Middle frontal gyrus (tissue), 1 donor: ENCODE measurements at regions not wholly inside any gene's neighbourhood (a gene's known extent, or its start where the extent isn't known, plus 50 kb on each side); places are given as distances from the start of the nearest gene placed in this dataset.

ENCODE experiments used
- DNase-seq: peaks from one replicate; pipeline ENCODE4 v3.0.0-alpha.2; 2015; ENCODE audit warnings: low spot score; ENCODE audit errors: extremely low spot score

GRCh38 chr20:57076951-57077350 is 189.5 kb downstream of the BMP7 start:
- DNase-seq: no peak

GRCh38 chr20:57078116-57078515 is 188.3 kb downstream of the BMP7 start:
- no peak for DNase-seq

- no peak for DNase-seq
Measured at GRCh38 chr20:57079031-57080005, 187.1 kb downstream of the BMP7 start.

- DNase-seq: no peak
Measured at GRCh38 chr20:57080796-57081195, 185.6 kb downstream of the BMP7 start.

- DNase-seq: no peak
Measured at GRCh38 chr20:57082357-57082945, 184.0 kb downstream of the BMP7 start.

GRCh38 chr20:57083072-57083471 is 183.4 kb downstream of the BMP7 start:
- no peak for DNase-seq

DNA sequence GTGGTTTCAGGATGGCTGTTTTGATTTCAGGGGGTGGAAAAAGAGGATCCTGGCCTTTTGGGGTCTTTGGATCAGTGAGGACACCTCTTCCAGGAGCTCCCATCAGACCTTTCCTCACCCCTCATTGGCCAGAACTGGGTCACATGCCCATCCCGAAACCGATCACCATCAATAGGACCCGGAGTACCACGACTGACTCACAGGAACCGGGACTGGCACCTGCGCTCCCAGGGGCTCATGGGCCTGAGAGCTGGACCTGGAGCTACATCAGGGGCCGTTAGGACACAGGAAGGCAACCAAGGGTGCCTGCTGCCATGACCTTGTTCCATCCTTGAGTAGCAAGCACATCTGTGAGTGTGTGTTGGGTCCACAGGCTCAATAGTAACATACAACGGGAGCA is 180.4 kb downstream of the BMP7 start:
- DNase-seq: no peak

GRCh38 chr20:57087102-57087501 is 179.3 kb downstream of the BMP7 start:
- DNase-seq: no peak

DNA sequence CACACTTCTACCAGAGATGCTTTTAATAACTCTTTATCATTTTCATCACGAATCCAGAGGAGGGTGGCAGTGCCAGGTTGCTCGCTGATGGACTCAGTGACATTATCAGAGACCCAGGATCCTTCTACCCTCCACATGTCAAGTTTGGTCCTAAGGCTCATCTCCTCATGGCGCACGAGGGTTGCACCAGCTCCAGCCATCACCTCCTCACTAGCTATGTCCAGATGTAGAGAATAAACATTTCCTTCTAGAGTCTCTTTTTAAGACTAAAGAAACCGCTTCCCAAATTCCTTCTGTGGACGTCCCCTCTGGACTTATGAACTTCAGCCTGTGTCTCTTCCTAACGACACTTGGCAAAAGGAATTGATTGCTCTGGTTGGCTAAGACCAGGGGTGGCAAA is 178.7 kb downstream of the BMP7 start:
- DNase-seq: no peak

DNA sequence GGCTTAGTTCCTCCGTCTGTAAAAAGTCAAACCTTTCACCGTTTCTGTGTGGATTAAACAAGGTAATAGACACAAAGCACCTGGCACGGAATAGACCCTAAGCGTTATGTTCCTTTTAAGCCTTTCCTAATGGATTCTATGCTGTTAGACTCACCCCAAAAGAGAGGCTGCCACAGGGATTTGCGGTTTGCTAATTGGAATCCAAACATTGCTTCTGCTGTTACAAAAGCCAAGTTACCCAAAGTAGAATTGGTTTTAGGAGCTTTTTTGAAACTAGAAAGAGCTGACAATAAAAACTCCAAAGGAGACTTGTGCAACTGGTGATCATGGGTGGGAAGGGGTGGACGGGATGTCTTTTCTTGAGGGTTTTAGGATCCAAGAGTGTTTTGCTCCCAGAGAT is 178.0 kb downstream of the BMP7 start:
- no peak for DNase-seq

DNA sequence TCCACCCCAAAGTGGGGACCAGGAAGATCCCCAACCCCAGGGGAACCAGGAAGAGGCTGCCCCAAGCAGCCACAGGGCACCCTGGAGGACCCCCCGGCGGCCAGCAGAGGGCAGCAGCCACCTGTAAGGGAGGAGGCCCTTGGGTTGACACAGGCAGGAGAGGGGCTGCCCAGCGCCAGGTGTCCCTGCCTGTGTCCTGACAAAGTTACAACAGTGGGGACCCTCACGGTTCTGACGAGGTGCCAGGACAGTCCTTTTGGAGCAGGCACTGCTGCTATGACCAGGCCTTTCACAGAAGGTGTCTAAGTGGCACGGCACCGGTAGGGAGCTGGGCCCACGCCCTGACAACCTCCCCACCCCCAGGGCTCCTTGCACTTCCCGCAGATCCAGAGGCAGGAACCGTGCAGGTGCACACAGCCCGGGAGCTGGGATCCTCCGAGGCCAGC is 176.7 kb downstream of the BMP7 start:
- peak; percentile 21 for DNase-seq

- no peak for DNase-seq
Measured at GRCh38 chr20:57090590-57091560, 175.6 kb downstream of the BMP7 start.

DNA sequence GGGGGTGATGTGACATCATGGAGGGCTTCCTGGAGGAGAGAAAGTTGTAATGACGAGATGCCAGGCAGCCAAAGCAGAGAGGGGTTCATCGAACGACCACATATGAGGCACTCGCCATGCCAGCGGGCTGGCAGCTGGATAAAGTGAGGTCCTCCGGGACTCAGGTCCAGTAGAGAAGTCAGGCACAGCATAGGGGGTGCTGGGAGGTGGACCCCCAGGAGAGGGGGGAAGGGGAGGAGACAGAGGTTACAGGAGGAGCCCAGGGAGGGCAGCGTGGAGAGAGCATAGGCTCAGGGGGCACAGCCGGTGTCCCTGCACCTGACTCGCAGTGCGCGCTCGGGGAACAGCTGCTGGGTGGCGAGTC is 174.7 kb downstream of the BMP7 start:
- no peak for DNase-seq

DNA sequence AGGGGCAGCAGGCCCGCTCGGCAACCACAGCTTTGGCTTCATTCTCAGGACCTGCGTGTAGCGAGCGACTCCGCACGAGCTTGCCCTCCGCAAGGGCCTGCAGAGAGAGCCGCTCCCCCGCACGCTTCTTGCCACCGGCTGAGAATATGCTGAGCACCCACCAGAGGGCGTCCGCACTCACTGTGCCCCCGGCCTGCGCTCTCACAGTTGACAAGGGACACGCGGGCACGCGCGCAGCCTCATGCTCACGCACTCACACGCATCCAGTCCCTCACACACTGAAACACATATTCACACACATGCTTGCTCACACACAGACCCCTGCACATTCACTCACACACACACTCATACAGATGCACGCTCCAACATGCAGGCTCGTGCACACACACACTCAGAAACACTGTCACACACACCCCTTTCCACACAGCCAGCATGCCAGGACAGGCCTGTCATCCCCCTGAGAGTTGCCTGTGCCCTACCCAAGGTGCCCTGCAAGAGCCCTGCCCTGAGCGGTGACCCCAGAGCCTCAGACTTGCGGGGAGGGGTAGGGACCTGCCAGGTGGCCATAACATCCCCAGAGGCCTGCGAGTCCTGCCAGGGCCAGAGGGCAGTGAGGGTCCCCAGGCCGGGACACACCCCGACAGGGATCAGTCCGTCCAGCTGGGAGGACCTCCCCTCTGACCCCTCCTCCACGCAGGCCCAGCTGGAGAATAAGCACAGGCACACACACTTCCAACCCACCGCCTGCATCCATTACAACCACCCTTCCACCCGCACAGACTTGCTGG is 174.1 kb downstream of the BMP7 start:
- peak; percentile 46 for DNase-seq

DNA sequence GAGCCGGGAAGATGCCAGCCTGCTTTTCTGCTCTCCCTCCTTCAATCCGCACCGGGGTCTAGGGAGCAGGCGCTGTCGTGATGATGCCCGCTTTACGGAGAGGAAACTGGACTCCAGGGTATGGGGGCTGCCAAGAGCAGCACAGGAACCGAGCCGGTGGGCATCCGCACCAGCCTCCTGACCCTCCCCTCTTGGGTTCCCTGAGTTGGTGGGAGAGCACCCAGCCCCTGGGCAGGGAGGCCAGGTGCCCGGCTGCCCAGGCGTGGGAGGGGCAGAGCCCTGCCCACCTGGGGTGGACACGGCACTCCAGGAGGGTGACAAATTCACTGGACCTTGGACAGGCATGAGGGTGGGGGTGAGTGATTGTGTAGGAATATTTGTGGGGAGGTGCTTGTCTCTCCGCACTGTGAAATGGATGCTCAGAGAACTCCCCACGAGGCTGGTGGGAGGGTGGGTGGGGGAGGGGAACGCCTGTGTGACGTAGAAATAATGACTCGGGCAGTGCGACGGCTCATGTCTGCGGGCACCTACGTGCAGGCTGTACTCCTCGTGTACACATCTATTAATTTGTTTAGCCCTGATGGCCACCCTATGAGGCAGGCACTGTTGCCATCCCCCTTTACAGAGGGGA is 173.4 kb downstream of the BMP7 start:
- no peak for DNase-seq

DNA sequence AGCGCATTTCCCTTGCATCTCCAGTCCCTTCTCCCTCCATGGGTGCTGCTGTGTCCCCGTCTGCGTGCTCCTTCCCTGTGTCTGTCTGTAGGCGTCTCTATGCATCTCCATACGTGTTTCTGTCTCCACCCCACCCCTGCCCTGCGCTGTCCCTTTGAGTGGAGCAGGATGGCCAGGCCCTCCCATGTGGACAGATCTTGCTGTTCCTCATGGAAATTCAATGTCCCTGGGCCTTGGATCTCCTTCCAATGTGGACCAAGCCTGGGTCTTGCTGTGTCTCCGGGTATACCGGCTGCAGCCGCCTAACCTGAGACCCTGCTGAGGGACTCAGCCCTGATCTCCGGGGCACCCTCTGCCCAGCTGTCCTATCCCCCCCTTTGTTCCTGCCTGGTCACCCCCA is 172.7 kb downstream of the BMP7 start:
- DNase-seq: no peak

GRCh38 chr20:57094252-57094891 is 172.1 kb downstream of the BMP7 start:
- DNase-seq: no peak

- no peak for DNase-seq
Measured at GRCh38 chr20:57094991-57095390, 171.4 kb downstream of the BMP7 start.

DNA sequence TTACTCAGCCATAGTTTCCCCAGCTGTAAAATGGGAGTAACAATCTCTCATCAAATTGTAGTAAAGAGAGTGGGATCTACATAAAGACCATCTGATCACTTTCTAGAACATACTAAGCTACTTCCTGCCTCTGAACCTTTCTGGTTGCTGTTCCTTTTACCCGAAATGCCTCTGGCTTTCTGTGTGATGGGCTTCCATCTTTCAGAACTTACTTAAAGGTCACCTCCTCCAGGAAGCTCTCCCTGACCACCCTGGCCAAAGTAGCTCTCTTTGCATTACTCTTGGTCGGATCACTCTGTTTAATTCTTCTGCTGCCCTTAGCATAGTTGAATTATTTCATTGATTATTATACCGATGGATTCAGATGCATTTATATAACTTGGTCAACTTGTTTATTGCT is 171.0 kb downstream of the BMP7 start:
- no peak for DNase-seq
